EL (cell line): ENCODE measurements at regions not wholly inside any gene's neighbourhood (a gene's known extent, or its start where the extent isn't known, plus 50 kb on each side); places are given as distances from the start of the nearest gene placed in this dataset.

Experiments
- DNase-seq: peaks from one replicate; pipeline ENCODE4 v3.0.0-alpha.2; 2016

DNA sequence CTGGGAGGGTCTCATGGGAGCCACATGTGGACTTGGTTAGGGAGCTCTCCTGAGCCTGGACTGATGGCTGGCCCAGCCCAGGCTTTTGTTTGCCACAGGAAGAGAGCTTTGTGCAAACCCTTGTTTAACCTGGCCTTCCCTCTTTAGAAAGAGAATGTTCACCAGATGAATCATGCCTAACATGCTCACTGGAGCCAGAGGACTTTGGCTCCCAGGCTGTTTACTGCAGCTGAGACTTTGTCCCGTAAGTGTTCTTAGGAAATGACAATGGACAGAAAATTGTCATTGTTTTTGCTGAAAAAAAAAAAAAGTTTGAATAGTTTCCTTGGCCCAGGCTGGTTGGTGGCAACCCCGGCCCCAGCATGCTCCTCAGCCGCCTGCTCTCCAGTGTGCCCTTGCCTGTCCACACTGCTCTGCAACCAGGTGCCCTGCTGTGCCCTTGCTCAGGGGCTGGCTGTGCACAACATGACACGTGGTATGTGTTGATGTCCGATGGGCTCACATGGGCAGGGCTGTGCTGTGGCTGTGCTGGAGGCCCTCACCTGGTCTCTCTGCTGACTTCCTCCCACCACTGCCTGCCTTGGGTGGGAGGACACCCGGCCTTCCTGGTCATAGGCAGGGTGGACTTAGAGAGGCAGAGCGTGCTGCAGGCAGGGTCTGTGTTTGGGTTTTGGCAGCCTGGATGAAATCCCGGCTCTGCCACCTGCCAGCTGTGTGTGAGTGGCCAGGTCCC is 215.3 kb upstream of the ZNF32 start:
- peak; percentile 83 for DNase-seq

DNA sequence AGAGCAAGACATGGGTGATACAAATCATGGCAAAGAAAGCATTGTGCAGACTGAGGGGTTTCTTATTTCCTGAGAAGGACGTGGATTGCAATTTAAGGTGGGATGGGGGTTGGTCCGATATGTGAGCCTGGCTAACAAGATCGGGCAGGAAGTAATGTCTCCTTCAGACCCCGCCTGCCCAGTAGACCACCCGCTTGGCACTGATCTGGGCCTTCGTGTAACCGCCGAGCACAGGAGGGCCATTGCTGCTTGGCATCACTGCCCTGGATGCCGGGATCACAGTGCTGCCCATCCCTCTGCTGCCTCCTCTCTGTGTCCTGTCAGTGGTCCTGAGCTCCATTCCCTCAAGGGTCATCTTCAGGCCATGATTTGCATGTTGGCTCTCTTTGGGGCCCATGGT is 214.6 kb upstream of the ZNF32 start:
- no peak for DNase-seq

- DNase-seq, result no peak
Measured at GRCh38 chr10:43862756-43863155, 214.1 kb upstream of the ZNF32 start.

DNA sequence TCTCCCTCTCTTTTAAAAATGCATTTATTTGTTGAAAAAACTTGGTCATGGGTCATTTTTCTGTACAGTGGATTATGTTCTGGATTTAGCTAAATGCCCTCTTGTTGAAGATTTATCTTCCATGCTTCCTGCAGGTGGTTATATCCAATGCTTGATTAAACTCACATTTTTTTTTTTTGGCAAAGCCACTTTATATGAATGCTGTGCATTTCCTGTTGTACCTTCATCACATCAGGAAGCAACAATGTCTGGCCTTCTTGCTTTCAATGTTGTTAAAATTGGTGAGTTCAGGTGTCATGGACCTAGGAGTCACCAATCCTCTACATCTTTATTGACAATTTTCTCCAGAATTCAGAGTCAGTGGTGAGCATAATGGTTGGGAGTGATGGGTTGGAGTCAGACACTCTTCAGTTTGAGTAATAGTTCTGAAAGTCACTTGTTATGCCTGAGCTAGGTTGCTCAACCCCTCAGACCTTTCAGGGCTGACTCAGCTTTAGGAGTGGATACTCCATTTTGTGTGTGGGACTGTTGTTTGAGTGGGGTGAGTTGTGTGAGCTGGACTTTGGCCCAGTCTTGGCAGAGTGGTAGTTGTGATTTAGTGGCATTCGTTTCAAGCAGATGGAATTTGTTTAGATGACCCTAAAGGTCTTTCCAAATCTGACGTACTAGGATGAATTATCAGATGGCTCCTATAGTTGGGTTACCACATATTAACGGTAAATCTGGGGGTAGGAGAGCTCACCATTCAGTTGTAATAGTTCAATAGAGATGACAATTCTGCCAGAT is 213.5 kb upstream of the ZNF32 start:
- DNase-seq, result peak; percentile 98

DNA sequence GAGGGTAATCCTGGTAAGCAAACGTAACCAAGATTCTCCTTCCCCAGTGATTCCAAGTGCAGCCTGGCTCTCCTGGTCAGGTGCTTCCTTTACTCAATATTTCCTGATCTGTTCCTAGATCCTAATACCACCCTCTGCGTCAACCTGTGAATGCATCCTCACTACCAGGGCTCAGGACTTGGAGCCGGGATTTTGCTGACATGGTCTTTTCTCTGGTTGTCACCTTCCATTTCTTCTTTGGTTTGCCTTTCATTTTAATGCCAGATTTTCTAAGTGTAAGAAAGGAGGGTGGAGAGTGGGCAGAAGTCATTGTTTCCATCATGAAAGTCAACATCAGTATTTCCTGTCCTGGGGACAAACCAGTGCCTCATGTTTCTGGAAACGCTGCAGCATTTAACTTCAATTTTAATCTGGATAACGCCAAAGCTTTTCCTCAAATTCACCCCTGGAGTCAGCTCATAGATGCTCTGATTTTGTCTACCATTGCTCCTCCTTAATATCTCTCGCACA is 210.4 kb upstream of the ZNF32 start:
- DNase-seq, result no peak

- DNase-seq, result no peak
Measured at GRCh38 chr10:43857931-43858315, 209.2 kb upstream of the ZNF32 start.

- peak; percentile 92 for DNase-seq
Measured at GRCh38 chr10:43857206-43857930, 208.7 kb upstream of the ZNF32 start.

- no peak for DNase-seq
Measured at GRCh38 chr10:43856299-43856698, 207.6 kb upstream of the ZNF32 start.

- no peak for DNase-seq
Measured at GRCh38 chr10:43855667-43856210, 207.1 kb upstream of the ZNF32 start.

GRCh38 chr10:43854007-43854406 is 205.3 kb upstream of the ZNF32 start:
- DNase-seq, result peak; percentile 96

DNA sequence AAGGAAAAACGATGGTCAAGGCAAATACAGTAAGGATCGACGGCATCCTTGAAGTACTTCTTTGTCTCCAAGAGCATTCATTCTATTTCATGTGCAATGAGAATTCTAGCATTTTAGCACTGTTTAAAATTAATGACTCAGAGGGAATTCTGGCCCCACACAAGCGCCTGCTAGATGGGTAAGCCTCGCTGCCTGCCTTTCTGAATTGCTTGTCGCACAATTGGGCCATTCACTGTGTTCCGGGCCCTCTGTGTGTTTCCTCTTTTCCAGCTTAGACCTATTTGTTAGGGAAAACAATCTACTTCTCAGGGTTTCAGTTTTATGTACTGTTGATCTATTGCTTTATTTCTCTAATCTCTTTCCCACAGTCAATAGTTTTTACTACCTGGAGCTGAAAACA is 204.7 kb upstream of the ZNF32 start:
- no peak for DNase-seq

DNA sequence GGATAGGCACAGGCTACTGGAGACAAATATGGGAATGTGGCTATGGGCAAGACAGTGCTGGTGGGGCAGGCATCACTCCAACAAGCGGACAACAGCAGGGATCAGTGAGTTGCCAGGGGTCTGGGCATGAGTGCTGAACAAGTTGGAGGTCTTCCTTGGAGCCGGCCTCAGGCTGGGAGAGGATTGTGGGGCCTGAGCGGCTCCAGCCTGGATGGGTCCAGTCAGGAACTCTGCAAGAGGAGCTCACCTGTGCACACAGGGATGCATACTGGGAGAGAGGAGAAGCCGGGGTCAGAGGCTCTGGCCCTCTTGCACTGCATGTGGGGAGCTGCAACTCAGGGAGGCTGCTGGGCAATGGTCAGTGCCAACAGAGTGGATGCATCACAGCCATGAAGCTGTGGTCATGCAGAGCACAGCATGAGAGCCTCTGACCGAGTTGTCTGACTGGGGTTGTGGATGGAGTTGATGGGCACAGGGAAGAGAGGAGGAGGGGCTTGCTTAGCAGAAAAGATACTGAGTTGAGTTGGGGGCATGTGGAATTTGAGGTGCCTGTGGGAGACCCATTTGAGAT is 204.0 kb upstream of the ZNF32 start:
- DNase-seq, result no peak

DNA sequence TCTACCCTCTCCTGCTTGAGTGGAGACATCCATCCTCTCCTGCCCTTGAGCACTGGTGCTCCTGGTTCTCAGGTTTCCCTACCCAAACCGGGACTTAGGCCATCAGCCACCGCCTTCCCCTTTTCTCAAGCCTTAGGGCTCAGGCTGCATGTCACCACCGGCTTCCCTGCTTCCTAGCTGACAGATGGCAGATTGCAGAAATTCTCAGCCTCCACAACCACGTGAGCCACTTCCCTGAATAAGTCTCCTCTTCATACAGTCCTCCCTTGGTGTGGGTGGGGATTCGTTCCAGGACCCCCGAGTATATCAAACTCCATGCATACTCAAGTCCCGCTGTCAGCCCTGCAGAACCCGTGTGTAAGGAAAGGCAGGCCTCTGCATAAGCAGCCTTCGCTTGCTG is 203.5 kb upstream of the ZNF32 start:
- DNase-seq, result no peak

GRCh38 chr10:43851030-43851429 is 202.3 kb upstream of the ZNF32 start:
- DNase-seq, result no peak

DNA sequence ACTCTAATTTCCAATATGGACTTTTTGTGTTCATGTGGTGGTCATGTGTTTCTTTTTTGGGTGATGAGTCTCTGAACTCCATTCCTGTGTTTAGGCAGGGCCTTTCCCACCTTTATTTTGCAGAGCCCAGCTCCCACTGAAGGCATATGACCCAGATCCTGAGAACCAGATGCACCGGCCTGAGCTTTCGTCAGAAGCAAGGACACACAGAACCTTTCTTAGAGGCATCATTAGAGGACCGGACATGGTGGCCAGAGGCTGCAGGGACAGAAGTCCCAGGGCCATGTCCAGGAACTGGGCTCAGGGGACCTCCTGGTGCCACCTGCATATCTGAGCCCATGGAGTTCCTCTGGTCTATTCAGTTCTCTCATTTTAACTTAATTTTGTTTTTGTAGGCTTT is 200.9 kb upstream of the ZNF32 start:
- no peak for DNase-seq

DNA sequence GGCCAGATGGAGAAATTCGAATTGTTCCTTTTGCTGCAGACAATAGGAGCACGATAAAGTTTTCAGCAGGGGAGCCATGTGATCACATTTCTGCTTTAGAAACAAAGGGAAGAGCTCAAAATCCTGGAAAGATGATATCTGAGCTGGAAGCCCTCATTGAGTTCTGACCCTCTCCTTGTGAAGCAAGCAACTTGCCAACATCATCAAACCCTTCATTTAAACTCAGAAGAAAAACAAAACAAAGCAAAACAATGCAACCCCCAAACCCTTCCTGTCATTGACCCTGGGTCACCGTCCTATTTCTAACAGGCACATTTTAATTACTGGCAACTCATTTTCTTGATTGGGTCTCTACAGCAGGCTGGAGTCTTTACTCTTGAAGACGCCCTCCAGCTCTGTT is 198.3 kb upstream of the ZNF32 start:
- DNase-seq, result no peak

- DNase-seq, result peak; percentile 83
Measured at GRCh38 chr10:43846187-43846680, 197.6 kb upstream of the ZNF32 start.

GRCh38 chr10:43845121-43845520 is 196.4 kb upstream of the ZNF32 start:
- DNase-seq, result peak; percentile 24

- DNase-seq, result peak; percentile 25
Measured at GRCh38 chr10:43844221-43844620, 195.5 kb upstream of the ZNF32 start.

DNA sequence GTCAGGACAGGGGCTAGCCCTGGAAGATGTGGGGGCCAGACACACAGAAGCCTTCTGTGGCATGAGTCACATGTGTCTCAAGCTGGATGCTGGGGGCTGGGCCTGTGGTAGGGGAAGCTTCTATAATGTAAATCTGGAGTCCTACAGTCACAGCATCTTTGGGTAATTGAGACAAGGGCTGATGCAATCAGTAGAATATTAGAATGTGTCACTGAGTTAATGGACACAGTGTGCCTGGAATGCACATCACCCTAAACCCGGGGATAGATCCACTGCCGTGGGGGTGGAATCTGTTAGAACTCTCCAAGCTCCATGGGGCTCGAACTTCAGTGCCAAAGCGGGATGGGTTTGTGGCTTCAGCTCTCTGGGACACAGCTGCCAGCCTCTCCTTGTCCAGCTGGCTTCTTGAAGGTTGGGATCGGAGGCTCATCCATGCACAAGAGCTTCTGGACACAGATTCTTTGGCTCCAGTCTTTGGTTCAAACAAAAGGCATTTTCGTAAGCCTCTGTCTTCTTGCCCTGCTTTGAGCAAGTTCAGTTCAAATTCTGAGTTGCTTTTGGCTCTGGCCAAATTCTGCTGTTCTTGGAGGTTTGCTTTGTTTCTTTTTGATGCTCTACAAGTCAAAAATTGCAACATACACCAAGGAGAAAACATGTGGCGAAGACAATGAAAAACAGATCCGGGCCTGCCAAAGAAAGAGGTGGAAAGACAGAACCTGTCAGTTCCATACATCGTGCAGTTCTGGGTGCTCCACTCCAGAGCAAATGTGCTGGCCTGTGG is 194.8 kb upstream of the ZNF32 start:
- DNase-seq, result peak; percentile 93

DNA sequence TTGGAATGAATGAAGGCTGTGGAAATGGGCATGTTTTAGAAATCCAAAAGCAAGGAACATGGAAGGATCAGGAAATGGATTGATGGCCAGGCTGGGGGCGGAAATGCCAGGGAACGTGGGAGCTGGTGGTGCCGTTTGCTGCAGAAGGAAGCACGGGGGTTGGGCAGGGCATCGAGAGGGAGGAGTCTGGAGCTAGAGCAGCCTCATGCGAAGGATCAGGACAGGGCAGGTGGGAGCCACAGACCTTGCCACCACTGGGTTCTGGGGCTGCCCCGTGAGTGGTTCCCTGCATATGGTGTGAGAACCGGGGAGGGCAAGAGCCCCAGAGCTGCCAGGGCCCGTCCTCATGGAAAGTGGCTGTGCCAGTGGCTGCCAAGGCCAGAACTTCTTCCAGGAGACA is 193.8 kb upstream of the ZNF32 start:
- DNase-seq, result no peak

DNA sequence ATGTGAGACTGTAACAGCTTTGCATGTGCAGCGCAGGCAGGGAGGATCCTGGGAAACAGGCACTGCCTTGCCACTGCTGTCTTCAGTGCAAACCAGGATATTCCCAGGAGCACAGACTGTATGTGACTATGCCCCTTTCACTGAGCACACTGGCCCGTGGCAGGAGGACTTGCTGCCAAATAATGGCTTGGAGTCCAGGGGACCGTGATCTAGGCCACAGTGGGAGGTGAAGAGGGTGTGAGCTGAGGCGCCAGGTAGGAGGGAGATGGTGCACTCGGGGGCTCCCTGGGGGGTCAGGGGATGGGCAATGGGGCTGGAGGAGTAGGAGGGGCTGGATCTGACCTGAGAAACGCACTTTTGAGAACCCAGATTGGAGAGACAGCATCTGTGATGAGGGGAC is 193.4 kb upstream of the ZNF32 start:
- DNase-seq, result no peak
